Loucy (cell line): ENCODE measurements at regions not wholly inside any gene's neighbourhood (a gene's known extent, or its start where the extent isn't known, plus 50 kb on each side); places are given as distances from the start of the nearest gene placed in this dataset.

Experiments used
- H2AFZ ChIP-seq: fragments of 200-600 bp; sonication (generic); 2 replicates; pipeline ENCODE4 v1.6.0; 2016; ENCODE audit warnings: antibody characterized with exemption, mild to moderate bottlenecking, low read length, moderate library complexity
- H3F3A ChIP-seq: fragments of 200-600 bp; 2 replicates; pipeline ENCODE4 v1.6.0; 2016; ENCODE audit warnings: antibody characterized with exemption, low read depth, mild to moderate bottlenecking
- H3K27me3 ChIP-seq: fragments of 200-600 bp; sonication (generic); 2 replicates; pipeline ENCODE4 v1.6.1; 2014; ENCODE audit warnings: low read length, mild to moderate bottlenecking; ENCODE audit not compliant: insufficient read depth, poor library complexity, severe bottlenecking
- H3K36me3 ChIP-seq: fragments of 200-600 bp; sonication (generic); 2 replicates; pipeline ENCODE4 v1.6.1; 2016; ENCODE audit warnings: low read length; ENCODE audit not compliant: insufficient read depth
- H3K4me1 ChIP-seq: fragments of 200-600 bp; sonication (generic); 2 replicates; pipeline ENCODE4 v1.5.1; 2014; ENCODE audit warnings: low read length, mild to moderate bottlenecking; ENCODE audit not compliant: insufficient read depth, poor library complexity, severe bottlenecking
- H3K4me2 ChIP-seq: fragments of 200-600 bp; sonication (generic); 2 replicates; pipeline ENCODE4 v1.6.0; 2014; ENCODE audit warnings: antibody characterized with exemption, low read length, low read depth, mild to moderate bottlenecking; ENCODE audit not compliant: poor library complexity, severe bottlenecking
- H3K4me3 ChIP-seq: fragments of 200-600 bp; sonication (generic); 2 replicates; pipeline ENCODE4 v1.5.1; 2014; ENCODE audit warnings: low read length, mild to moderate bottlenecking, mixed read lengths; ENCODE audit not compliant: poor library complexity, severe bottlenecking
- H3K79me2 ChIP-seq: fragments of 200-600 bp; sonication (generic); 2 replicates; pipeline ENCODE4 v1.6.1; 2014; ENCODE audit warnings: low read length; ENCODE audit not compliant: insufficient read depth
- H3K9ac ChIP-seq: fragments of 200-600 bp; sonication (generic); 2 replicates; pipeline ENCODE4 v1.6.0; 2014; ENCODE audit warnings: mild to moderate bottlenecking, low read depth, low read length, moderate library complexity; ENCODE audit not compliant: poor library complexity, severe bottlenecking
- H3K9me2 ChIP-seq: fragments of 200-600 bp; sonication (generic); replicated peaks from 2 replicates; pipeline ENCODE4 v1.6.1; 2016; ENCODE audit warnings: low read depth, low read length, mixed read lengths
- H3K9me3 ChIP-seq: fragments of 200-600 bp; sonication (generic); 2 replicates; pipeline ENCODE4 v1.6.1; 2014; ENCODE audit warnings: mild to moderate bottlenecking, antibody characterized with exemption, low read length, low read depth; ENCODE audit not compliant: insufficient read depth
- H4K20me1 ChIP-seq: fragments of 200-600 bp; sonication (generic); 2 replicates; pipeline ENCODE4 v1.6.0; 2014; ENCODE audit warnings: antibody characterized with exemption, low read length, mild to moderate bottlenecking; ENCODE audit not compliant: insufficient read depth, poor library complexity, severe bottlenecking
- EZH2phosphoT487 ChIP-seq: fragments of 200-600 bp; IDR thresholded peaks from 2 replicates; pipeline ENCODE4 v1.6.1; 2018; ENCODE audit warnings: antibody characterized with exemption, mild to moderate bottlenecking, moderate library complexity, borderline replicate concordance
- TF ChIP-seq, protein P1 (sequence below): fragments of 200-600 bp; sonication (generic); conservative IDR thresholded peaks from 2 replicates; pipeline ENCODE4 v1.5.1; 2014; ENCODE audit warnings: mild to moderate bottlenecking, antibody characterized with exemption, low read length

GRCh38 chr4:153127760-153128494 lies 76.3 kb upstream of the TRIM2 start:
- Histone ChIP-seq H3K27me3 (no peaks in the 10 kb centered on the region), H3K36me3 (no peaks in the 10 kb centered on the region), H4K20me1 (no peaks in the 10 kb centered on the region), H3K4me2 (peak overlapping the region; percentile 16), H3F3A (no peaks in the 10 kb centered on the region), H2AFZ (peak overlapping the region; percentile 81), H3K9me2 (no peaks in the 10 kb centered on the region), H3K9me3 (no peaks in the 10 kb centered on the region), H3K79me2 (no peaks in the 10 kb centered on the region), H3K4me3 (no peak overlapping the region), H3K9ac (no peak overlapping the region), H3K4me1 (peaks cover 6% of the 10 kb centered on the region)
- TF ChIP-seq EZH2phosphoT487, result no peak
- TF ChIP-seq, protein P1, sequence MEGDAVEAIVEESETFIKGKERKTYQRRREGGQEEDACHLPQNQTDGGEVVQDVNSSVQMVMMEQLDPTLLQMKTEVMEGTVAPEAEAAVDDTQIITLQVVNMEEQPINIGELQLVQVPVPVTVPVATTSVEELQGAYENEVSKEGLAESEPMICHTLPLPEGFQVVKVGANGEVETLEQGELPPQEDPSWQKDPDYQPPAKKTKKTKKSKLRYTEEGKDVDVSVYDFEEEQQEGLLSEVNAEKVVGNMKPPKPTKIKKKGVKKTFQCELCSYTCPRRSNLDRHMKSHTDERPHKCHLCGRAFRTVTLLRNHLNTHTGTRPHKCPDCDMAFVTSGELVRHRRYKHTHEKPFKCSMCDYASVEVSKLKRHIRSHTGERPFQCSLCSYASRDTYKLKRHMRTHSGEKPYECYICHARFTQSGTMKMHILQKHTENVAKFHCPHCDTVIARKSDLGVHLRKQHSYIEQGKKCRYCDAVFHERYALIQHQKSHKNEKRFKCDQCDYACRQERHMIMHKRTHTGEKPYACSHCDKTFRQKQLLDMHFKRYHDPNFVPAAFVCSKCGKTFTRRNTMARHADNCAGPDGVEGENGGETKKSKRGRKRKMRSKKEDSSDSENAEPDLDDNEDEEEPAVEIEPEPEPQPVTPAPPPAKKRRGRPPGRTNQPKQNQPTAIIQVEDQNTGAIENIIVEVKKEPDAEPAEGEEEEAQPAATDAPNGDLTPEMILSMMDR, result peak; percentile 92

- no peaks in the 10 kb centered on the region for H4K20me1 ChIP-seq
- no peak for TF ChIP-seq EZH2phosphoT487
- TF ChIP-seq, protein P1, result peak; percentile 60
- no peak overlapping the region for H3K9ac ChIP-seq
- H2AFZ ChIP-seq, result no peak overlapping the region
- 0 out of 2 replicates have a peak, but pooled peaks cover 2% of the 10 kb centered on the region for H3F3A ChIP-seq
- H3K4me2 ChIP-seq, result no peak overlapping the region
- H3K36me3 ChIP-seq, result no peaks in the 10 kb centered on the region
- H3K79me2 ChIP-seq, result no peaks in the 10 kb centered on the region
- H3K9me2 ChIP-seq, result no peaks in the 10 kb centered on the region
- H3K4me1 ChIP-seq, result peaks cover 33% of the 10 kb centered on the region
- H3K4me3 ChIP-seq, result no peak overlapping the region
- H3K27me3 ChIP-seq, result no peaks in the 10 kb centered on the region
- no peaks in the 10 kb centered on the region for H3K9me3 ChIP-seq
These were observed 72.6 kb upstream of the TRIM2 start for GRCh38 chr4:153131596-153131995.

DNA sequence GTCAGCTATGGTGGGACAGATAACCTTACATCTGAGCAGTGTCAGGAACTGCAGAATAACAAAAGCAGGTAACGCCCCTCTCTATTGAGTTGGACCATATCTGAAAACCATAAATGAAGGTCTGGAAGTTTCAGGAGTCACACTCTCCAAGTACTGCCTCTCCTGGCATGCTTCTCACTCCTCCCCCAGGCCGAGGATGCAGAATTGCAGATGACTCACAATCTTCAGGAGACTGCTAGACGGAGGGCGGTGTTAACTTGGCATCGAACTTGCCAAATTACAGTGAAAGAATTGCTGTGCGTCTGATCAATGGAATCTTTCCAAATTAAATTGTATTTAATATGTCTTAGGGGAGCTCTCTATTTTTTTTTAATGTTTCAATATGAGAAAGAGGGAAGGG lies 67.1 kb upstream of the TRIM2 start:
- H3K9ac ChIP-seq, result no peak overlapping the region
- H3K9me3 ChIP-seq, result no peaks in the 10 kb centered on the region
- TF ChIP-seq, protein P1, result no peak
- no peak for TF ChIP-seq EZH2phosphoT487
- peaks cover 62% of the 10 kb centered on the region for H3K4me1 ChIP-seq
- no peaks in the 10 kb centered on the region for H3K36me3 ChIP-seq
- no peak overlapping the region for H2AFZ ChIP-seq
- H3K4me3 ChIP-seq, result no peak overlapping the region
- H4K20me1 ChIP-seq, result no peaks in the 10 kb centered on the region
- peaks cover 12% of the 10 kb centered on the region; the same call in 1 of the 2 replicates for H3F3A ChIP-seq
- no peaks in the 10 kb centered on the region for H3K27me3 ChIP-seq
- H3K9me2 ChIP-seq, result no peaks in the 10 kb centered on the region
- no peak overlapping the region for H3K4me2 ChIP-seq
- no peaks in the 10 kb centered on the region for H3K79me2 ChIP-seq
